ENCODE measurements at regions not wholly inside any gene's neighbourhood (a gene's known extent, or its start where the extent isn't known, plus 50 kb on each side); places are given as distances from the start of the nearest gene placed in this dataset.
A peak's percentile ranks its signal among the peaks of the same experiment; 100 is the strongest.
"Not testable (repeated sequence)": the region's sequence is repeated elsewhere in the genome, so short reads cannot be mapped to it uniquely, and the experiment has no call there.

DNA sequence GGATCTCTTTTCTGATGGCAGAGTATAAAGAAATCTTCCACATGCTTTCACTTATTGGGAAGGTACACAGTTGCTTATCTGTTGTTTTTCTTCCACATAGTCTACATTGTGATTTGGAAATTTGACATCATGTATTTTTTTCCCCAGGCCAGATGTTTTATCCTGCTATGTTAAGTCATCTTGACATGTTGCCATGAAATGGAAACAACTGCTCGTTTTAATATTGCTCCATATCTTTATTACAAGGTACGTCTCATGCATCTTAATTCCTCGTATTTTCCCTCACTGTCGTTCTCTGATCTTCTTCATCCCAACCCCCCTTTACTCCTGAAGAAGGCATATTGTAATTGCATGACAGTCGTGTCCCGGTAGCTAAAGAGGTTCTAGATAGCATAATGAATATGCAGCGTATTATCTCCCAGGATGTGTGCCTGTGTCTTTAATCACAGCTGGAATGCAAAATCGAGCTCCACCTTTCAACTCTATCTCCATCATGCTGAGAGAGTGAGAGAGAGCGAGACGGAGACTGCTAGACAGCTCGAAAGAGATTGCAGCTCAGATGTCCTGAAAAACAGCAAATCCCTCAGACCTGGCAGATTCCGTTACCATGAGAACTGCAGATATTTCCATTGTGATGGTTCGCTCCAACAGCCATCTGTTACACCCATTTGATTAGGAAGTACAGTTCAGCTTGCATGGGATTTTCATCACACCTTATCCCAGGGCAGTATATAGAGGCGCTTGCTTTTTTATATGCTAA, 281.7 kb downstream of the TMEM38B start:
- DNase-seq (ENCODE audit: low read depth): no peak

DNA sequence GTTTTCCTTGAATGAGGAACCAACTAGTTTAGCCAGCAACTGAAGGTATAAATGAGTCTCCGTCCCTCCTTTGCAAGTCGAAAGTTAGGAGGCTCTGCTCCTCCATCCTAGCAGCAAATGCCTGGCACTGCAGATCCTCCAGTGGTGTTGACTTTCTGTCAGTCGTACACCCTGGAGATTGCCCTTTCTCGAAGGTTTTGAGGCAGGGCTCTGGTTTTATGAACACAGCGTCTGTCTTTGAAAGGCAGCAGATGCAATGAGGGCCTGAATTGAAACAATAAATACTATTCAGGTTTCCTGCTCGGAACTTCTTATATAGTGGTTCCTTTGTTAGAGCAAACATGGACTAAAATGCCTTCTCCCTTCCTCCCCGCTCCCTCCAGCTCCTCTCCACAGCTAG, 284.0 kb downstream of the TMEM38B start:
- no peak for DNase-seq (ENCODE audit: low read depth)

DNA sequence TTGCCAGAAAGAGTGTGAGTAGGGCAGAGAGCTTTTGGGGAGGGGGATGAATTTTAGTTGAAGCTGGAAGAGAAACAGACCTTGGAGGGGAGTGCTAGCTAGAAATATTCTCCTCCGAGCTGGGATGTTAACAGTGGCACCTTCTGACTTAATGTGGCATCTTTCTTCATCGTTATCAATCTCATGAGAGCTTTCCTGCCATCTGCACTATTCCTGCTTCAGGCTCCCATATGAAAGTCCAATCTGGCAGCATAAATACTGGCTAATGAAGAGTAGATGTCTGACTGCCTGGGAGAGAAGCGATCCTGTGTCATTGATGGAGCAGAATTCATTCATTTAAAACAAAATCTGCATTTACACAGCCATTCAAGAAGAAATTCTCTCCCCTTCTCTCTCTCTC, 284.5 kb downstream of the TMEM38B start:
- no peak for DNase-seq (ENCODE audit: low read depth)

DNA sequence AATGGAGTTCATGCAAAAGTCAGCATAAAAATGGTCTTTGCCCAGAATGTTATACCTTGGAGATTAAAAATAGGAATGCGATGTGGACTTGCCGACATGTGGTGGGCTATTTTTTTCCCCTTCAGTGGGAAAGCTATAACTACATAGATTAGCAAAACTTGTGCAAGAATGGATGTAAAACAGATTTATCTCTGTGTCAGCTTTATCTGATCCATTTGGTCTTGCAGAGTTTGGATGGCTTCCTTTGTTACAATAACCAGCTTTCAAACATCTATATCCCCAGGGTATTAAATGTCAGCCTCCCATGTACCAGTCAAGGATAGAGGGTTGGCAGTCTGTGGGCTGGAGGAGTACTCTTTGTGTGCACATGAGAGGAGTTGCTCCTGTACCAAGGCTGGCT, 284.9 kb downstream of the TMEM38B start:
- DNase-seq (ENCODE audit: low read depth): no peak

DNA sequence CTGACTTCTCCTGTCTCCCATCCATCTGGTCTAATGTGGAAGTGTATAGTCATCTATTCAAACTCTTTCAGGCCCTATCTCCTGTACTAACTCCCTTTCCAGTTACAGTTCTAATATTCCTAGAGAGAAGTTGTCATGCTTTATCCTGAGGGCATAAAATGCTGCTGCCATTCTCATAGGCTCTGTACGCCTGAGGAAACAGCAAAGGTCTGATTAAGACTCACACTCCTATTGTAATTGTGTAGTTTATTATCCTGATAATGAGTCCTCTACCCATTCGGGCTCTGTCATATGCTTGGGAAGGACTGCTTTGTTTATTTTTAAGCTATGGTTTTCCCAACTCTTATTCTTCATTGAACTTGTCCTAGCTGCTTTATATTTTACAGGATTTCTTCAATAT, 290.4 kb downstream of the TMEM38B start:
- no peak for DNase-seq (ENCODE audit: low read depth)

DNA sequence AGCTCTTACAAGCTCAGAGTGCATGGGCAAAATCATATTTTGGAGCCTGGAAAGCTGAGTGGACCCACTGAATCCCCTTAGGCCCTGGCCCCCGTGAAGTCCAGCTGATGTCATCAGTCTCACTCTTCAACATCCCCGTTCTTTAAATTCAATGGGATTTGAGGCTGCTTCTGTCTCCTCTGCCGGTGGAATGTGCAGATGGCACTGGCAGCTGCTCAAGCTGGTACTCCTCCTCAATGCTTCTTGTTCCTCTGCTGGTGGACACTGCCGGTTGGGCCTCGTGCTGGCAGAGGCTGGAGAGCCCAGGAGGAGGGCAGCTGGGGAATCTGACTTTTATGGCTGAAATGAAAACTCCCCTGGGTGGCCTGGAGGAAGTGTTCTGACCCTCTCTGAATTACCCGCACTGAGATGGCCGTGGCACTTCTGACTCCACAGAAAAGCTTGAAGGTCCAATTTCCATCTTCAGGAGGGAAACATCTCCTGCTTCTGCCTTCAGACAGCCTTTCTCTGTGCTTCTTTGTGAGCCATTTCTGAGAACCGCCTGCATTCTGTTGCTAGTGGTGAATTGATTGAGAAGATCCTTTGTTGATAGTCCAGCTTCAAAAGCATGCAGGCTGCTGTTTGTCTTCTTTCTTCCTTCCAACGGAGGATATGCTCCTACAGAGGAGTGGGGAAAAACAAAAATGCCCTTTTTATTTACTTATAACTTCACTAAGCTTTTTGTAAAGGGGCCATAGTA, 298.9 kb downstream of the TMEM38B start:
- no peak for DNase-seq (ENCODE audit: low read depth)

DNA sequence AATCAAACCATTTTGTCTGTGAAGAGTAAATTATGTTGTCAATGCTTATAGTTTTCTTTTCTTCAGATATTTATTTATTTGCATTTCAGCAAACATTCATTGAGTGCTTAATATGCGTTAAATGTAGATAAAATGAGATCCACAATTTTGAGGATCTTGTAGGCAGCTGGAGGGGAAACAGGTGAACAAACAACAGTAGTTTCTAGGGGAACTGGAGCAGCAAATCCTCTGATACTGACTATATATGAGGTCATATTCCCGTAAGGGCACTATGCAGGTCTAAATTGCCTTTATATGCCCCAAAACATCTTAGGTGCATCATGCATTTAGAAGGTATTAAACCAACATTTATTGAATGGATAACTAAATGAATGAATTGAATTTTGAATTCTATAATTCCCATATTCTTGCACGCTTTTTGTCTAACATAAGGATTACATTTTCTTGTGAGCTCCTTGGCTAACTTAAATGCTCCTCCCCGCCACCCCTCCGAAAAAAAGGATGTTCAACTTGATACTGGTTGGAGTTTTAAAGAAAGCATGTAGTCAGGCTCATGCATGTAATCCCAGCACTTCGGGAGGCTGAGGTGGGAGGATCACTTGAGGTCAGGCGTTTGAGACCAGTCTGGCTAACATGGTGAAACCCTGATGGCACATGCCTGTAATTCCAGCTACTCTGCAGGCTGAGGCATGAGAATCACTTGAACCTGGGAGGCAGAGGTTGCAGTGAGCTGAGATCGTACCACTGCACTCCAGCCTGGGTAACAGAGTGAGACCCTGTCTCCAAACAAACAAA, 299.8 kb downstream of the TMEM38B start:
- no peak for DNase-seq (ENCODE audit: low read depth)

DNA sequence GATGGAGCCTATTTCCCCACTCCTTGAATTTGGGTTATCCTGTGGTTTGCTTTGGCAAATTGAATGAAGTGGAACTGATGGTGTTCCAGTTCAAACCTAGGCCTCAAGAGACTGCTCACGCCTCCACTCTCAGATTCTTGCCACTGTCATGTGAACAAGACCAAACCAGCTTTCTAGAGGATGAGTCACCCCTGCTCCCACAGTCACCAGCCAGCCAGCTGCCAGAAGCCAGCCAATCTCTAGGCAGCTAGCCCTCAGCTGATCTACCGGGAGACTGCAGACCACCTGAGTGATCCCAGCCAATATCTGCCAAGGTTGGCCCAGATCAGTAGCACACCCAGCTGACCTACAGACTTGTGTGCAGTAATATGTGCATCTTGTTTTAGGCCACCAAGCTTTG, 300.6 kb downstream of the TMEM38B start:
- DNase-seq (ENCODE audit: low read depth): peak; percentile 8

DNA sequence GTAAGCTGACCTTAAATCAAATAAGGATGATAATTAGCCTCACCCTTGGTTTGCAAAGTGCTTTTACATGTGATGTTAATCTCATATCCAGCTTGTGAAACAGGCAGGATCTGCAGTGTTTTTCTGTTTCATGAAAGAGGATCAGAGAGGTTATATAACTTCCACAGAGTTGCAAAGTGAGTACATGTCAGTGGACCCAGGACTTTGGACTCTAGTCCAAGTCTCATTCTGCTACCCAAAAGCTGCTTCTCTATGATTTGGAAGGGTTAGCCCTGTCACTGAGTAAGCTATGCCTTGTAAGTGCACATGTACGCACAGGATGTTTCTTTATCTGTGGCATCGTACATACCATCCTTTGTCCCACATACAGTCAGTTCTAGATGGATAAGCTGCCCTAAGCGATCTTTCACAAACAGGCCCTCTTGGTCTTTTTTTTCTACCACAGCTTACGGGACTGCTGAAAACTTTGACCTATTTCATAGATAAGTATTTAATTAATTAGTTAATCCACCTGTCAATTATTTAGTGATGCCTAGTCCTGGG, 322.9 kb downstream of the TMEM38B start:
- no peak for DNase-seq (ENCODE audit: low read depth)

DNA sequence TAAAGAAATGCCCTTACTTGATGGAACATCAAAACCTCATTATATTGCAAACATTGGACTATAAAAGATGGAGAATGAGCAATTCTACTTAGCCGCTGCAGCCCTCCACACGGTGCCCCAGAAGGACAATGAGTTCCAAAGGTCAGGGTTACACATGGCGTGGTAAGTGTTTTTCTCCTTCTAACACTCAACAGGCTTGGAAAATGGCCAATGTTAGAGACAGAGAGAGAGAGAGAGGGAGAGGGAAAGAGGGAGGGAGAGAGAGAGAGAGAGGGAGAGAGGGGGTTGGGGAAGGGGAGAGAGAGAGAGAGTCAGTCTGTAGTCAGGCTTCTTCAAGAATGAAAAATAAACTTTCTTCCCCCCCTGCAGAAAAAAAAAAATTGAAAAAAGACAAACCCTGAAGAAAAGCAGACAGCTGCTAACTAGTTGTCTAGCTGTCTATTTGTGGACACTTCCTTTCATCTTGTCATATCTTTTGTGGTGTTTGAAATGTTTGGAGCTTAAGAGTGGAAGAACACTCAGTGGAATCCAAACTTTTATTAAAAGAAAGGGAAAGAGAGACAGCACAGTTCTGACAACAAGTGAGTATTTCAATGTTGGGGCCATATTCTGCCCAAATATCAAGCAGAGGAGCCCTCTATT, 324.8 kb downstream of the TMEM38B start:
- DNase-seq (ENCODE audit: low read depth): no peak

DNA sequence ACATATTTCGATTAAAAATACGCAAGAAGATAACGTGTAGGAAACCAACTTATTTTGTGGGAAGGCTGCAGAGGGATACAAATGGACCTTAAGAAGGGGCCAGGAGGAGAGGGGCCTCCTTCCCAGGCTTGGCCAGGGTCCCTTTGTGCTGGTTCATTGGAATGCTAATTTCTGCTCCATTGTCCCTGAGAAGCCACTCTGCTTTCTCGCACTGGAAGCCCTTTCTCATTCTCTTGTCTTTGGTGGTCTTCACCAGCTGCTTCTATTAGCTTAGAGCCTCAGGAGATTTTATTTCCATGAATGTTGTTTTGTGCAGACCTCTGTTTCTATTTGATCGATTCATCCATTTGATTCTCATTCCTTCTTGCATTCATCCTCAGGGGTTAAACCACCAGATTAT, 325.4 kb downstream of the TMEM38B start:
- no peak for DNase-seq (ENCODE audit: low read depth)

DNA sequence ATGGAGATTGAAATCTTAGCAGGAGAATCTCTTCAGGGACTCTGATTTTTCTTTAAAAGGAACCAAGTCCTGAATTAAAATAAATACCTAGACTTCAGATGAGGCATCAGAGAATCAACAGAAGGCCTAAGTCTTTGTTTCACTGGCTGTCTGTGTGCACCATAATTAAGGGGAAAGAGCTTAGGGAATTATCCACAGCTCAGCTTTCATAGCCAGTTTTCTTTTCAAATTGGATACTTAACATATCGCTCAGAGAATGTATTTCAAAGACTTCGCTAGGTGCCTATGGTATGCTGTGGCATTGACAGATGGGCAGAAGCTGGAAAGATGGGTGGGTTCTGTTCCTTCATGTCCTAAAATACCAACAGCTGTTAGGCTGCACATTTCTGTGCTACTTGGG, 325.8 kb downstream of the TMEM38B start:
- no peak for DNase-seq (ENCODE audit: low read depth)

DNA sequence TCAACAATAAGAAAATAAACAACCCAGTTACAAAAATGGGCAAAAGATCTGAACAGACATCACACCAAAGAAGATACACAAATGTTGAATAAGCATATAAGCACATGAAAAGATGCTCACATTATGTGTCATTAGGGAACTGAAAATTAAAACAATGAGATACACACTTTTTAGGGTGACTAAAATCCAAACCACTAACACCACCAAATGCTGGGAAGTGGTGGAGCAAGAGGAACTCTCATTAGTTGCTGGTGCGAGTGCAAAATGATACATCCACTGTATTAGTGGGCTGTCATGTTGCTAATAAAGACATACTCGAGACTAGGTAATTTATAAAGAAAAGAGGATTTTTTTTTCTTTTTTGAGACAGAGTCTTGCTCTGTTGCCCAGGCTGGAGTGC, 329.1 kb downstream of the TMEM38B start:
- DNase-seq (ENCODE audit: low read depth): no peak

DNA sequence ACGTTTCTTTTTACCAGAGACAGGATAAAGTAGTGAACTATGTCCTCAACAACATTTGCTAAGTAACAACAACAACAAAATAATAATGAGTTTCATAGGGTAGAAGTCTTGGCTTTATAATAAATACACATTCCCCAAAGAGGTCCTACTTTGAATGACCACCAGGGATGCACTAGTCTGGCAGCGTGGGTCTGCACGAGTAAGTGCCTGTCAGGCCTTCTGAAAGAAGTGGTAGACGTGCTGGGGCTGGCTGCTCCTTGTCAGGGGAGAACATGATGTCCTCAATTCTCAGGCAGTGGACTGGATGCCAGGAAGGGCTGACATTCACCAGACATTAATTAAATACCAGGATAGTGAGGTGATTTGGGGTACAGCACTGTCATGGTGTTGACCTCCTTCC, 331.1 kb downstream of the TMEM38B start:
- DNase-seq (ENCODE audit: low read depth): no peak

DNA sequence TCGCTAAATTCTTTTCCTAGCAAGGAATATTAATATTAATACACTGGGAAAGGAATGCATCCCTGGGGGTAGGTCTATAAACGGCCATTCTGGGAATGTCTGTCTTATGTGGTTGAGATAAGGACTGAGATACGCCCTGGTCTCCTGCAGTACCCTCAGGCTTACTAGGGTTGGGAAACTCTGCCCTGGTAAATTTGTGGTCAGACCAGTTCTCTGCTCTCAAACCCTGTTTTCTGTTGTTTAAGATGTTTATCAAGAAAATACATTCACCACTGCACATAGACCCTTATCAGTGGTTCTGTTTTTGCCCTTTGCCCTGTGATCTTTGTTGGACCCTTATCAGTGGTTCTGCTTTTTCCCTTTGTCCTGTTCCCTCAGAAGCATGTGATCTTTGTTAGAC, 335.8 kb downstream of the TMEM38B start:
- not testable (repeated sequence) for DNase-seq (ENCODE audit: low read depth)

DNA sequence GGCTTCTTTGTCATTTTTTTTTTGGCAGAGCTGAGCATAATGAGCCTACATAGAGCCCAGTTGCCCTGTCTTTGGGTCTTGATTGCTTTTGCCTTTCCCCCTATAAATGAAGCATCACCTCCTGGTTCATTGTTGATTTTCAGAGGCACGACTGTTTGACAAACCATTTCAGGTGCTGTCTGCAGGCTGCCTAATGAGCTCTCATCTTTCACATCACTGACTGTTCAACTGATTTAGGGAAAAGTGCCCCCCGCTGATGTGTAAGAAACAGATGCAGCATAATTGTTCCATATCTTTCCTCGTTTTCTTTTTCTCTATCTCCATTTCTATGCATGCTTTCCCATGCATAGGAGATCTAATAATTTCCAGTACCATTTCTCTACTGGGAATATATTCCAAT, 338.6 kb downstream of the TMEM38B start:
- no peak for DNase-seq (ENCODE audit: low read depth)

DNA sequence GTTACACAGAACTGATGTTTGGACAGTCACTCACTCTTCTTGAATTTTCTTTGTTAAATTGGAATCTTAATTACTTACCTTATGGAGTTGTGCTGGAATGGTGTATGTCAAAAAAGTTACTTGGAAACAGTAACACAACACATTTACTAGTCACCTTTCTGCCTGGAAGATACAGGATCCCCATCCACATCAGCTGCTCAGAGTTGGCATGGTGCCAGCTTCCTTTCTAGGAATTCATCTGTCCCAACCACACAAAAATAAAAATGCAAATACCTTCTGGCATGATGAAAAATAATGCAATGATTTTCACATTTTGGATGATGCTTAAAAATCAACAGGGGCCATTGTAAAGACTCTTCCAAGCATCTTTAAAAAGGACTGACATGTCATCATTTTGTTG, 341.5 kb downstream of the TMEM38B start:
- DNase-seq (ENCODE audit: low read depth): peak; percentile 1

DNA sequence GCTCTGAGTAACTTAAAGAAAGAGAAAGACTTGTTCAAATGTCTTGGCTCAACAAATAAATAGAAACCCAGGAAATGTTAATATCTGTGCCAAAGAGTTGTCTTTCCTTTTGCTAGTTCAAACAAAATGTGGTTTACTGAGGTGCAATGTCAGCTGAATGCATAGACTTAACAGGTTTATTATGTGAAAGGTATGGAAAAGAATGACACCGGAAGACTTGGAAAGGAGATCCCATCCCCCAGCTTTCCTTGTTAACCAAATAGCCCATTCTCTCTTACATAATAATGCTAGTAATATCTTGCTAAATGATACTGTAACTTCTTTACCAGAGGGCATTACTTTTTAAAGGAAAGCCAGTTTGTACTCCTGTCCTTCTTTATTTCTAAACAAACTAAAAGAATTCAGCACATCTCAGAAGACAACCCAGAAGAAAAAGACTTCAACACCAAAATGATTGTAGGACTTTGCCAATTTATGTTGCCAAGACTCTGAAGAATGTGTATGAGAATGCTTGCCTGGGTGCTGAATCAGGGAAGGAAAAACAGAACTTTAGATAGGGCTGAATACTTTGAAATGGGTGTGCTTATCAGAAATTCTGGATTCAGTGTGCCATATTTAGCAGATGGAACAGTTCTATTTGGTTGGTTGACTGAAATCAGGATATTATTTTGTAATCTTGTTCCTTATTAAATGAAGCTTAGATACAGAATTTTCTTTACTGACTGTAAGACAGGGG, 344.1 kb downstream of the TMEM38B start:
- no peak for DNase-seq (ENCODE audit: low read depth)

DNA sequence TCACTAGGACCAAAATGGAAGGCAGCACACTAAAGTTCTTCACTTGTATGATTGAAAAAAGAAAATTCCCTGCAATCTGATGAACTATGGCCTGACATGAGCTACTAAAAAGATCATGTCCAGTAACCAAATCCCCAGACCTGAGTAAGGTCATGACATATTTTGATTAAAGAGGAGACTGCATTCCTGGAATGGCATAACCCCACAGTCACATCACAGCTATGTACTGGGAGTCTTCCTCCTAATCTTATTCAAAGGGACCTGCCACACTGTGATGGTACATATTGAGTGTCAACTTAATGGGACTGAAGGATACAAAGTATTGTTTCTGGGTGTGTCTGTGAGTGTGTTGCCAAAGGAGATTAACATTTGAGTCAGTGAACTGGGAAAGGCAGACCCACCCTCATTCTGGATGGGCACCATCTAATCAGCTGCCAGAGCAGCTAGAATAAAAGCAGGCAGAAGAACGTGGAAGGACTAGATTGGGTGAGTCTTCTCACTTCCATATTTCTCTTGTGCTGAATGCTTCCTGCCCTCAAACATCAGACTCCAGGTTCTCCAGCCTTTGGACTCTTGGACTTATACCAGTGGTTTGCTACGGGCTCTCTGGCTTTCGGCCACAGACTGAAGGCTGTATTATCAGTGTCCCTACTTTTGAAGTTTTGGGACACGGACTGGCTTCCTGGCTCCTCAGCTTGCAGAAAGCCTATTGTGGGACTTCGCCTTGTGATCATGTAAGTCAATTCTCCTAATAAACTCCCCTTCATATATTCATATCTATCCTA, 345.0 kb downstream of the TMEM38B start:
- DNase-seq (ENCODE audit: low read depth): no peak

DNA sequence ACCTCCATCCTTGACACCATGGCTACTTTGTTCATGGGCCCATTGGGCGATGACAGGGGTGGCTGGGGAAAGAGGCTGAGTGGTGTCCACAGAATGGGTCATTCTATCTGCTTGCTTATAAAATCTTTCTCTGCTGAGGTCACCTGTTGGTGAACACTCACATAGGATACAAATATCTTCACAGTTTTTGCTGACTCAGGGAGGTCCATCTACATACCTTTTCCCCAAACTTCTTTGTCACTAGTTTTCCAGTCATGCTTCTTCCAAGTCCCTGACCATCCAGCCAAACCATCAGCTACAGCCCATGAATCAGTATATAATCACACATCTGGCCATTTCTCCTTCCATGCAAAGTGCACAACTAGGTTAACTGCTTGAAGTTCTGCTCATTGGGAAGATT, 347.6 kb downstream of the TMEM38B start:
- DNase-seq (ENCODE audit: low read depth): not testable (repeated sequence)

Data from LHCN-M2 (cell line).